SH-SY5Y (cell line): ENCODE measurements at regions not wholly inside any gene's neighbourhood (a gene's known extent, or its start where the extent isn't known, plus 50 kb on each side); places are given as distances from the start of the nearest gene placed in this dataset.

Source experiments
- GATA2 ChIP-seq: IDR thresholded peaks from 2 replicates; pipeline ENCODE4 v1.6.1; 2011; ENCODE audit warnings: mild to moderate bottlenecking, low read depth, low read length
- GATA3 ChIP-seq: IDR thresholded peaks from 2 replicates; pipeline ENCODE4 v1.6.1; 2011; ENCODE audit warnings: low read depth, mild to moderate bottlenecking, low read length, moderate library complexity

DNA sequence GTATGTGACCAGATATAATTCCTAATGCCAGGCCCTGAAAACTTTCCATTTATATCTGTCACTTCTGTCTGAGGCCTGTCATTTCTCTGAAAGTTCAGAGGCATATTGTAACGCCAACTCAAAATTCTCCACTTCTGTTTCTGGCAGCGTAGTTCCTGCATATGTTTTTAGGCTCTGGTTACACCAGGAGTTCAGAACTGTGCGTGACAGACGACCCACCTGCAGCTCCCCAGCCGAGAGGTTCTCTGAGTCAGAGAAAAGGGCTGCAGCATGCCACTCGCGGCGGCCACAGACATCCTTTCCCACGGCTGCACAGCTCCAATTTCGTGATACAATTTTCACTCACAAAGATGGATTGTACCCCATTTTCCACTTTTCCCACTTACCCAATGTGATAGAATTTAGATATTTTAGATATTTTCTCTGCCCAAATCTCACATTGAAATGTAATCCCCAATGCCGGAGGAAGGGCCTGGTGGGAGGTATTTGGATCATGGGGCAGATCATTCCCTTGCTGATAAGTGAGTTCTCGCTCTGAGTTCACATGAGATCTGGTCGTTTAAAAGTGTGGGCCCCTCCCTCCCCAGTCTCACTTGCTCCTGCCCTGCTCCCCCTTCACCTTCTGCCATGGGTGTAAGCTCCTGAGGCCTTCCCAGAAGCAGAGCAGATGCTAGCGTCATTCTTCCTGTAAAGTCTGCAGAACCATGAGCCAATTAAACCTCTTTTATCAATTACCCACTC is 308.1 kb downstream of the LIG4 start:
- TF ChIP-seq GATA3 (no peak), GATA2 (no peak)
